ENCODE measurements at regions not wholly inside any gene's neighbourhood (a gene's known extent, or its start where the extent isn't known, plus 50 kb on each side); places are given as distances from the start of the nearest gene placed in this dataset.

GRCh38 chr6:33907227-33907626 is 103.4 kb upstream of the MLN start:
- Histone ChIP-seq H3K4me3 (ENCODE audit: insufficient read depth, low read depth, low read length) (no peak overlapping the region), H3K9me3 (ENCODE audit: control insufficient read depth, low read length) (no peaks in the 10 kb centered on the region), H3K27ac (ENCODE audit: insufficient read depth, low read depth, low read length, poor library complexity, severe bottlenecking) (no peak overlapping the region), H3K27me3 (ENCODE audit: control insufficient read depth, insufficient read depth, low read length, poor library complexity, severe bottlenecking) (no peaks in the 10 kb centered on the region), H3K36me3 (ENCODE audit: control insufficient read depth, insufficient read depth, low read length) (no peaks in the 10 kb centered on the region), H3K4me1 (ENCODE audit: control insufficient read depth, insufficient read depth, low read length) (peaks cover 17% of the 10 kb centered on the region)
- WGBS, 2 experiments: 81 to 85% methylated on average over 5 of the region's 5 CpGs

- Histone ChIP-seq H3K4me3 (ENCODE audit: insufficient read depth, low read depth, low read length) (no peak overlapping the region), H3K27ac (ENCODE audit: insufficient read depth, low read depth, low read length, poor library complexity, severe bottlenecking) (no peak overlapping the region), H3K36me3 (ENCODE audit: control insufficient read depth, insufficient read depth, low read length) (no peaks in the 10 kb centered on the region), H3K4me1 (ENCODE audit: control insufficient read depth, insufficient read depth, low read length) (peaks cover 17% of the 10 kb centered on the region), H3K9me3 (ENCODE audit: control insufficient read depth, low read length) (no peaks in the 10 kb centered on the region), H3K27me3 (ENCODE audit: control insufficient read depth, insufficient read depth, low read length, poor library complexity, severe bottlenecking) (no peaks in the 10 kb centered on the region)
- WGBS, 2 experiments: 90% methylated on average over 9 of the region's 9 CpGs
Observed at GRCh38 chr6:33906439-33906838, 102.6 kb upstream of the MLN start.

- H3K9me3 ChIP-seq (ENCODE audit: control insufficient read depth, low read length): no peaks in the 10 kb centered on the region
- no peak overlapping the region for H3K4me3 ChIP-seq (ENCODE audit: insufficient read depth, low read depth, low read length)
- no peaks in the 10 kb centered on the region for H3K36me3 ChIP-seq (ENCODE audit: control insufficient read depth, insufficient read depth, low read length)
- peak overlapping the region; percentile 40 for H3K27ac ChIP-seq (ENCODE audit: insufficient read depth, low read depth, low read length, poor library complexity, severe bottlenecking)
- WGBS, 2 experiments: 93 to 96% methylated on average over 8 of the region's 8 CpGs
- no peaks in the 10 kb centered on the region for H3K27me3 ChIP-seq (ENCODE audit: control insufficient read depth, insufficient read depth, low read length, poor library complexity, severe bottlenecking)
- H3K4me1 ChIP-seq (ENCODE audit: control insufficient read depth, insufficient read depth, low read length): peaks cover 17% of the 10 kb centered on the region
Observed at GRCh38 chr6:33905071-33905609, 101.3 kb upstream of the MLN start.

- peak overlapping the region; percentile 40 for H3K27ac ChIP-seq (ENCODE audit: insufficient read depth, low read depth, low read length, poor library complexity, severe bottlenecking)
- WGBS, 2 experiments: 89% methylated on average over 2 of the region's 2 CpGs
- H3K36me3 ChIP-seq (ENCODE audit: control insufficient read depth, insufficient read depth, low read length): no peaks in the 10 kb centered on the region
- no peaks in the 10 kb centered on the region for H3K9me3 ChIP-seq (ENCODE audit: control insufficient read depth, low read length)
- H3K27me3 ChIP-seq (ENCODE audit: control insufficient read depth, insufficient read depth, low read length, poor library complexity, severe bottlenecking): no peaks in the 10 kb centered on the region
- peaks cover 17% of the 10 kb centered on the region for H3K4me1 ChIP-seq (ENCODE audit: control insufficient read depth, insufficient read depth, low read length)
- H3K4me3 ChIP-seq (ENCODE audit: insufficient read depth, low read depth, low read length): no peak overlapping the region
Observed at GRCh38 chr6:33904747-33905065, 100.9 kb upstream of the MLN start.

- no peaks in the 10 kb centered on the region for H3K9me3 ChIP-seq (ENCODE audit: control insufficient read depth, low read length)
- peak overlapping the region; percentile 40 for H3K27ac ChIP-seq (ENCODE audit: insufficient read depth, low read depth, low read length, poor library complexity, severe bottlenecking)
- 75 to 77% methylated on average over 13 of the region's 14 CpGs for WGBS, 2 experiments
- no peak overlapping the region for H3K4me3 ChIP-seq (ENCODE audit: insufficient read depth, low read depth, low read length)
- no peaks in the 10 kb centered on the region for H3K36me3 ChIP-seq (ENCODE audit: control insufficient read depth, insufficient read depth, low read length)
- no peaks in the 10 kb centered on the region for H3K27me3 ChIP-seq (ENCODE audit: control insufficient read depth, insufficient read depth, low read length, poor library complexity, severe bottlenecking)
- H3K4me1 ChIP-seq (ENCODE audit: control insufficient read depth, insufficient read depth, low read length): peaks cover 17% of the 10 kb centered on the region
Observed at GRCh38 chr6:33904050-33904746, 100.4 kb upstream of the MLN start.

GRCh38 chr6:33903579-33903978 is 99.8 kb upstream of the MLN start:
- 95 to 98% methylated on average over 5 of the region's 5 CpGs for WGBS, 2 experiments
- Histone ChIP-seq H3K27ac (ENCODE audit: insufficient read depth, low read depth, low read length, poor library complexity, severe bottlenecking) (no peak overlapping the region), H3K4me1 (ENCODE audit: control insufficient read depth, insufficient read depth, low read length) (peaks cover 17% of the 10 kb centered on the region), H3K9me3 (ENCODE audit: control insufficient read depth, low read length) (no peaks in the 10 kb centered on the region), H3K36me3 (ENCODE audit: control insufficient read depth, insufficient read depth, low read length) (no peaks in the 10 kb centered on the region), H3K4me3 (ENCODE audit: insufficient read depth, low read depth, low read length) (no peak overlapping the region), H3K27me3 (ENCODE audit: control insufficient read depth, insufficient read depth, low read length, poor library complexity, severe bottlenecking) (no peaks in the 10 kb centered on the region)

- 91 to 96% methylated on average over 3 of the region's 3 CpGs for WGBS, 2 experiments
Observed at GRCh38 chr6:33902457-33902853, 98.7 kb upstream of the MLN start.

GRCh38 chr6:33901822-33902456 is 98.1 kb upstream of the MLN start:
- Histone ChIP-seq H3K9me3 (ENCODE audit: control insufficient read depth, low read length) (no peaks in the 10 kb centered on the region), H3K36me3 (ENCODE audit: control insufficient read depth, insufficient read depth, low read length) (no peaks in the 10 kb centered on the region), H3K27ac (ENCODE audit: insufficient read depth, low read depth, low read length, poor library complexity, severe bottlenecking) (no peak overlapping the region), H3K27me3 (ENCODE audit: control insufficient read depth, insufficient read depth, low read length, poor library complexity, severe bottlenecking) (no peaks in the 10 kb centered on the region), H3K4me3 (ENCODE audit: insufficient read depth, low read depth, low read length) (no peak overlapping the region), H3K4me1 (ENCODE audit: control insufficient read depth, insufficient read depth, low read length) (peaks cover 17% of the 10 kb centered on the region)
- 93% methylated on average over 5 of the region's 5 CpGs for WGBS, 2 experiments

More at GRCh38 chr6:33902457-33902853, 98.7 kb upstream of the MLN start:
- no peaks in the 10 kb centered on the region for H3K27me3 ChIP-seq (ENCODE audit: control insufficient read depth, insufficient read depth, low read length, poor library complexity, severe bottlenecking)
- no peaks in the 10 kb centered on the region for H3K9me3 ChIP-seq (ENCODE audit: control insufficient read depth, low read length)
- peaks cover 17% of the 10 kb centered on the region for H3K4me1 ChIP-seq (ENCODE audit: control insufficient read depth, insufficient read depth, low read length)
- no peak overlapping the region for H3K27ac ChIP-seq (ENCODE audit: insufficient read depth, low read depth, low read length, poor library complexity, severe bottlenecking)
- no peak overlapping the region for H3K4me3 ChIP-seq (ENCODE audit: insufficient read depth, low read depth, low read length)
- no peaks in the 10 kb centered on the region for H3K36me3 ChIP-seq (ENCODE audit: control insufficient read depth, insufficient read depth, low read length)

- Histone ChIP-seq H3K4me1 (ENCODE audit: control insufficient read depth, insufficient read depth, low read length) (peaks cover 1% of the 10 kb centered on the region), H3K9me3 (ENCODE audit: control insufficient read depth, low read length) (no peaks in the 10 kb centered on the region), H3K27me3 (ENCODE audit: control insufficient read depth, insufficient read depth, low read length, poor library complexity, severe bottlenecking) (no peaks in the 10 kb centered on the region), H3K27ac (ENCODE audit: insufficient read depth, low read depth, low read length, poor library complexity, severe bottlenecking) (no peak overlapping the region), H3K4me3 (ENCODE audit: insufficient read depth, low read depth, low read length) (no peak overlapping the region), H3K36me3 (ENCODE audit: control insufficient read depth, insufficient read depth, low read length) (no peaks in the 10 kb centered on the region)
- WGBS, 2 experiments: 59 to 63% methylated on average over 3 of the region's 3 CpGs
Observed at GRCh38 chr6:33898771-33899170, 95.0 kb upstream of the MLN start.

GRCh38 chr6:33897189-33897780 is 93.5 kb upstream of the MLN start:
- WGBS, 2 experiments: 92 to 100% methylated on average over 2 of the region's 2 CpGs
- Histone ChIP-seq H3K36me3 (ENCODE audit: control insufficient read depth, insufficient read depth, low read length) (no peaks in the 10 kb centered on the region), H3K4me3 (ENCODE audit: insufficient read depth, low read depth, low read length) (no peak overlapping the region), H3K9me3 (ENCODE audit: control insufficient read depth, low read length) (no peaks in the 10 kb centered on the region), H3K27me3 (ENCODE audit: control insufficient read depth, insufficient read depth, low read length, poor library complexity, severe bottlenecking) (no peaks in the 10 kb centered on the region), H3K27ac (ENCODE audit: insufficient read depth, low read depth, low read length, poor library complexity, severe bottlenecking) (no peak overlapping the region), H3K4me1 (ENCODE audit: control insufficient read depth, insufficient read depth, low read length) (no peaks in the 10 kb centered on the region)

Data from ectodermal cell (in vitro differentiated cells).